ENCODE measurements at regions not wholly inside any gene's neighbourhood (a gene's known extent, or its start where the extent isn't known, plus 50 kb on each side); places are given as distances from the start of the nearest gene placed in this dataset.

- TF ChIP-seq POLR2AphosphoS5 (IDR thresholded peaks at IDR 0.05) (no peak), CTCF (IDR thresholded peaks at IDR 0.05) (no peak), POLR2A (IDR thresholded peaks at IDR 0.05) (no peak), EP300 (IDR thresholded peaks at IDR 0.05; ENCODE audit: low read depth) (no peak)
Observed at GRCh38 chr5:124832510-124832909, 86.1 kb upstream of the ZNF608 start.
